Endodermal cell (in vitro differentiated cells): ENCODE measurements at regions not wholly inside any gene's neighbourhood (a gene's known extent, or its start where the extent isn't known, plus 50 kb on each side); places are given as distances from the start of the nearest gene placed in this dataset.
A peak's percentile ranks its signal among the peaks of the same experiment; 100 is the strongest.

Experiments
- DNase-seq: peaks from one replicate; pipeline ENCODE4 v3.0.0-alpha.2; 2017
- H3K27ac ChIP-seq: 2 replicates; pipeline ENCODE4 v1.5.1; 2013; ENCODE audit warnings: mild to moderate bottlenecking, low read depth, low read length, moderate library complexity
- H3K27me3 ChIP-seq: 2 replicates; pipeline ENCODE4 v1.6.1; 2013; ENCODE audit warnings: mild to moderate bottlenecking, low read length, moderate library complexity; ENCODE audit not compliant: insufficient read depth, control insufficient read depth, poor library complexity, severe bottlenecking
- H3K36me3 ChIP-seq: 2 replicates; pipeline ENCODE4 v1.7.0; 2013; ENCODE audit warnings: mild to moderate bottlenecking, low read length, moderate library complexity; ENCODE audit not compliant: control insufficient read depth, insufficient read depth
- H3K4me1 ChIP-seq: one replicate; pipeline ENCODE4 v1.7.0; 2013; ENCODE audit warnings: low read length; ENCODE audit not compliant: control insufficient read depth, insufficient read depth
- H3K4me3 ChIP-seq: 2 replicates; pipeline ENCODE4 v1.5.1; 2013; ENCODE audit warnings: mild to moderate bottlenecking, low read length, moderate library complexity
- H3K9ac ChIP-seq: 2 replicates; pipeline ENCODE4 v1.6.1; 2013; ENCODE audit warnings: mild to moderate bottlenecking, low read length, moderate library complexity; ENCODE audit not compliant: poor library complexity, severe bottlenecking; ENCODE audit errors: extremely low read depth
- H3K9me3 ChIP-seq: 2 replicates; pipeline ENCODE4 v1.6.1; 2013; ENCODE audit warnings: mild to moderate bottlenecking, low read length, moderate library complexity; ENCODE audit not compliant: control insufficient read depth
- H3K27ac Mint-ChIP-seq: 2 replicates; pipeline ENCODE4 v1.8.0; 2020; ENCODE audit warnings: mixed read lengths
- H3K27me3 Mint-ChIP-seq: 2 replicates; pipeline ENCODE4 v1.8.0; 2021; ENCODE audit warnings: mild to moderate bottlenecking, mixed read lengths; ENCODE audit not compliant: insufficient read depth
- H3K36me3 Mint-ChIP-seq: 2 replicates; pipeline ENCODE4 v1.8.0; 2020; ENCODE audit warnings: low read depth, mixed read lengths
- H3K4me1 Mint-ChIP-seq: 2 replicates; pipeline ENCODE4 v1.8.0; 2020; ENCODE audit warnings: mixed read lengths
- H3K4me3 Mint-ChIP-seq: 2 replicates; pipeline ENCODE4 v1.8.0; 2020; ENCODE audit warnings: mild to moderate bottlenecking, moderate library complexity, mixed read lengths
- H3K9me3 Mint-ChIP-seq: 2 replicates; pipeline ENCODE4 v1.8.0; 2020; ENCODE audit warnings: mild to moderate bottlenecking, mixed read lengths
- WGBS, 2 experiments: methylation state at CpG; one replicate each; pipeline versions ENCODE4 v1.1.5 to v1.1.7; 2013; ENCODE audit warnings: missing lambda C conversion rate in 2 of 2, mixed read lengths in 1 of 2; ENCODE audit not compliant: insufficient coverage in 1 of 2, insufficient read length in 1 of 2; 5-methylcytosine and 5-hydroxymethylcytosine counted together
- TF ChIP-seq, protein P1 (sequence below): fragments of 200-600 bp; sonication (generic); conservative IDR thresholded peaks from 2 replicates; pipeline ENCODE4 v1.5.0; 2021; ENCODE audit warnings: antibody characterized with exemption, mild to moderate bottlenecking

DNA sequence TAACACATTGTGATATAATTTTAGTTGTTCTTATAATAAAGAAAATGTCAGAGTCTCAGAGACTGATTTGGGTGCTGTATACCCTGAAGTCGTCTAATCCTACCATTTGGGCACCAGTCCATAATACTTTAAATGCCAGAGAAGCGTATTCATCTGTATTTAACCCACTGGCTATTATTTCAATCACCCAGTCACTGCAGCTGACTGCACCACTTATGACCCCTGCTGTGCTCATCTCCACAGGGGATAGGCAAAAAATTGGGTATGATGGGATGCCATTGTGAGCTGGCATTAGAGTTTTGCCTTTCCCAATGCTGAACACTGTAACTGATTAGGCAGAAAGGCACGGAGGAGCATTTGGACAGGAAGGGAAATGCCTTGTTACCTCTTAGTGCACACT, 599.7 kb downstream of the CAAP1 start:
- H3K27me3 Mint-ChIP-seq: no peaks in the 10 kb centered on the region
- TF ChIP-seq, protein P1, sequence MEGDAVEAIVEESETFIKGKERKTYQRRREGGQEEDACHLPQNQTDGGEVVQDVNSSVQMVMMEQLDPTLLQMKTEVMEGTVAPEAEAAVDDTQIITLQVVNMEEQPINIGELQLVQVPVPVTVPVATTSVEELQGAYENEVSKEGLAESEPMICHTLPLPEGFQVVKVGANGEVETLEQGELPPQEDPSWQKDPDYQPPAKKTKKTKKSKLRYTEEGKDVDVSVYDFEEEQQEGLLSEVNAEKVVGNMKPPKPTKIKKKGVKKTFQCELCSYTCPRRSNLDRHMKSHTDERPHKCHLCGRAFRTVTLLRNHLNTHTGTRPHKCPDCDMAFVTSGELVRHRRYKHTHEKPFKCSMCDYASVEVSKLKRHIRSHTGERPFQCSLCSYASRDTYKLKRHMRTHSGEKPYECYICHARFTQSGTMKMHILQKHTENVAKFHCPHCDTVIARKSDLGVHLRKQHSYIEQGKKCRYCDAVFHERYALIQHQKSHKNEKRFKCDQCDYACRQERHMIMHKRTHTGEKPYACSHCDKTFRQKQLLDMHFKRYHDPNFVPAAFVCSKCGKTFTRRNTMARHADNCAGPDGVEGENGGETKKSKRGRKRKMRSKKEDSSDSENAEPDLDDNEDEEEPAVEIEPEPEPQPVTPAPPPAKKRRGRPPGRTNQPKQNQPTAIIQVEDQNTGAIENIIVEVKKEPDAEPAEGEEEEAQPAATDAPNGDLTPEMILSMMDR: no peak
- DNase-seq: no peak
- Histone ChIP-seq H3K9ac (no peak overlapping the region), H3K9me3 (no peaks in the 10 kb centered on the region), H3K27me3 (no peaks in the 10 kb centered on the region), H3K4me3 (no peak overlapping the region), H3K27ac (no peak overlapping the region), H3K36me3 (no peaks in the 10 kb centered on the region), H3K4me1 (no peaks in the 10 kb centered on the region)
- H3K4me1 Mint-ChIP-seq: no peaks in the 10 kb centered on the region
- 83 to 92% methylated on average over 2 to 3 of the region's 3 CpGs for WGBS, 2 experiments
- H3K27ac Mint-ChIP-seq: no peak overlapping the region
- H3K9me3 Mint-ChIP-seq: peaks cover 5% of the 10 kb centered on the region
- H3K4me3 Mint-ChIP-seq: no peak overlapping the region
- H3K36me3 Mint-ChIP-seq: no peaks in the 10 kb centered on the region

DNA sequence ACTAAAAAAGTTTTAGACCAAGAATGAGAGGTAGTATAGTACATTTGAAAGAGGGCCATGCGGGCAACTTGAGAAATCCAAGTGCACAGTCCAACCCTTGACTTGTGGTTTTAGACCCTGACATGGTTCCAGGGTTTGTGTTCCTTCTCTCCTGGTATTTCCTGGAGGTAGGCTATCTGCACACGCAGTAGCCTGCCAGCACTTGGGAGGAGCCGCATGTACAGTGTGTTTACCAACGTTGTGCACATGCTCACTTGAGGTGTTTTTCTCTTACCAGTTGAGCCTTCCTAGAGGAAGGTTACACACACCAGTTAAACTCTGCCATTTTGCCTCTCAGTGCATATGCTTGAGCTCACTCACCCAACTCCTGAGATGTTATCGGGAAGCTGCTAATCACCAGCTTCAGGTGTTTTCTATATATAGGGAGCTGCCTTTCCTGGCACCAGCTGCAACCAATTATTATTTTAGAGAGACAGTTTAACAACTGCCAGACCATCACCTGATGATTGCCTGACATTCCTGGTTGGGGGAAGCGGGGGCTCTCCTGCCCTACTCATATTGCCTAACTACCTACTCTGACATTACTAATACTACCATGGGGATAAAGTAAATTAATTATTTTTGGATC, 593.4 kb upstream of the TUSC1 start:
- no peak overlapping the region for H3K27ac ChIP-seq
- Mint-ChIP-seq H3K4me1 (peaks cover 26% of the 10 kb centered on the region), H3K9me3 (no peaks in the 10 kb centered on the region), H3K36me3 (no peaks in the 10 kb centered on the region), H3K27me3 (no peaks in the 10 kb centered on the region), H3K4me3 (no peak overlapping the region), H3K27ac (peak overlapping the region; percentile 54)
- H3K4me1 ChIP-seq: peaks cover 12% of the 10 kb centered on the region
- H3K36me3 ChIP-seq: no peaks in the 10 kb centered on the region
- DNase-seq: no peak
- H3K9me3 ChIP-seq: no peaks in the 10 kb centered on the region
- H3K4me3 ChIP-seq: no peak overlapping the region
- 74 to 94% methylated on average over 4 to 5 of the region's 6 CpGs for WGBS, 2 experiments
- TF ChIP-seq, protein P1: no peak
- no peak overlapping the region for H3K9ac ChIP-seq
- H3K27me3 ChIP-seq: no peaks in the 10 kb centered on the region

DNA sequence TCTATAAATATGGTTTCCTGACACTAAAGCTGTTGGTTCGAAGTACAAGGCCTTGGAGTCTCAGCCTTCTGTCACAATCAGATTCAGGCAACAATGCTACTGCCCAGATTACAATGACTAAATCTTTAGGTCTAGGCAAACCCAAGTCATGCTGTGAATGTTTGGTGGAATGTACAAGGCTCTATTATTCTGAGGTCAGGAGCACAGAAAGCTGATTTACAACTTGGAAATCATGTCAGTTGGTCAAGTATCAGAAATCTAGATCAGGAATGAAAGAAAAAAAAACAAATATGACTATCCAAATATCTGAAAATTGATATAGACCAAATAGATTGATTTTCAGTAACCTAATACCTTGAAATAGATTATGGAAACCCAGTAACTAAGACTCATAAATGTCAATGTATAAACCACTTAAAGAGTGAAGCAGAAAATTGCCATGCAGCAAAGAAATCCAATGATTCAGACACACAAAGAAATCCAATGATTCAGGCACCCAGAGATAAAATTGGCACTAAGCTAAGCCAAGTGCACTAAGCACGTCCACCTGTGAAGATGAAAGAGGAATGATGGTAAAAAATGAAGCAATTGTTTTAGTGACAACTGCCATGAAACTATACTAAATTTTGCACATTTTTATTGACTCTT, 588.0 kb upstream of the TUSC1 start:
- Mint-ChIP-seq H3K27ac (no peak overlapping the region), H3K36me3 (no peaks in the 10 kb centered on the region), H3K4me3 (no peak overlapping the region), H3K4me1 (peaks cover 6% of the 10 kb centered on the region), H3K27me3 (no peaks in the 10 kb centered on the region), H3K9me3 (peaks cover 8% of the 10 kb centered on the region)
- TF ChIP-seq, protein P1: no peak
- DNase-seq: no peak
- 99% methylated on average over 2 of the region's 2 CpGs; no CpG with 5 or more reads in 1 of the 2 experiments for WGBS, 2 experiments
- H3K4me1 ChIP-seq: no peaks in the 10 kb centered on the region
- no peak overlapping the region for H3K9ac ChIP-seq
- H3K4me3 ChIP-seq: no peak overlapping the region
- no peaks in the 10 kb centered on the region for H3K27me3 ChIP-seq
- H3K27ac ChIP-seq: no peak overlapping the region
- H3K9me3 ChIP-seq: peaks cover 3% of the 10 kb centered on the region
- no peaks in the 10 kb centered on the region for H3K36me3 ChIP-seq
